ENCODE measurements at regions not wholly inside any gene's neighbourhood (a gene's known extent, or its start where the extent isn't known, plus 50 kb on each side); places are given as distances from the start of the nearest gene placed in this dataset.

DNA sequence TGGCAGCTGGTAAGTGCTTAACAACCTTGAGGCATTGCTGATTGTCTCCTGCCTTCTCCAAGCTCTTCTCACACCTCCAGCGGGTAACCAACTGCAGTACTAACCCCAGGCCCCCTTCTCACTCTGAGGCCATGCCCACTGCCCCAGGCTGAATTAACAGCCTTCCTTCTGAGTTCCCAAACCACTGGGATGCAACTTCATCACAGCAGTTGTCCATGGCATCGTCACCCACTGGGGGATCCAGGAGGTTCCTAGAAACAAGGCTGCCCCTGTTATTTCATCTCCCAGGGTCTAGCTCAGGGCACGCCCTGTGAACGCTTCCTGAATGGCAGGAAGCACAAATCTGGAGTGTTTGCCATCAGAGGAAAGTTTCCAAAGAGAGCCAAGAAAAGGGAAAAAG lies 58.0 kb downstream of the SYNE3 start:
- Histone ChIP-seq H3K9ac (ENCODE audit: extremely low read depth, low read length, poor library complexity, severe bottlenecking) (no peak overlapping the region), H3K4me1 (ENCODE audit: control insufficient read depth, insufficient read depth, low read length) (peaks cover 11% of the 10 kb centered on the region)
- H3K27me3 Mint-ChIP-seq (ENCODE audit: insufficient read depth) = peaks cover 3% of the 10 kb centered on the region

DNA sequence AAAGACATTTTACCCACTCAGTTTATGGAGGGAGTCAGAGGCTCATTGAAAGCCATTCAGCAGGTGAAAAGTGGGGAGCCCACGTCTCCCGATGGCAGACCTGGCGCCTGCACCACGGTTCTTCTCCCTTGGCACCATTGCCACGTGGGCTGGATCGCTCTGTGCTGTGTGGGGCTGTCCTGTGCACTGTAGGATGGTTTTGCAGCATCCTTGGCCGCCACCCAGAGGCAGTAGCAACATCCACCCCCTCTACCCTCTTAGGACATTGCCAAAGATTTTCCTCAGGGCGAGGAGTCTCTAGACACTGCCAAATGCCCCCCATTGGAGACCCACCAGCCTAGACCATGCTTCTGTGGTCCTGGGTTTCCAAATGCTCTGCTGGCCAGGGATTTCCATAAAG lies 60.2 kb downstream of the SYNE3 start:
- Histone ChIP-seq H3K4me1 (ENCODE audit: control insufficient read depth, insufficient read depth, low read length) (peaks cover 9% of the 10 kb centered on the region), H3K4me3 (ENCODE audit: low read length) (no peak overlapping the region), H3K9me3 (ENCODE audit: control insufficient read depth, low read length) (no peaks in the 10 kb centered on the region), H3K27me3 (ENCODE audit: control insufficient read depth, insufficient read depth, low read length, poor library complexity, severe bottlenecking) (no peaks in the 10 kb centered on the region), H3K9ac (ENCODE audit: extremely low read depth, low read length, poor library complexity, severe bottlenecking) (no peak overlapping the region), H3K36me3 (ENCODE audit: control insufficient read depth, insufficient read depth, low read length) (peaks cover 7% of the 10 kb centered on the region), H3K27ac (ENCODE audit: low read depth, low read length) (no peak overlapping the region)
- Mint-ChIP-seq H3K27ac (no peak overlapping the region), H3K27me3 (ENCODE audit: insufficient read depth) (no peaks in the 10 kb centered on the region), H3K4me3 (no peak overlapping the region), H3K9me3 (no peaks in the 10 kb centered on the region), H3K4me1 (peaks cover 8% of the 10 kb centered on the region), H3K36me3 (ENCODE audit: low read depth) (no peaks in the 10 kb centered on the region)
- DNase-seq = no peak
- TF ChIP-seq, protein P1, sequence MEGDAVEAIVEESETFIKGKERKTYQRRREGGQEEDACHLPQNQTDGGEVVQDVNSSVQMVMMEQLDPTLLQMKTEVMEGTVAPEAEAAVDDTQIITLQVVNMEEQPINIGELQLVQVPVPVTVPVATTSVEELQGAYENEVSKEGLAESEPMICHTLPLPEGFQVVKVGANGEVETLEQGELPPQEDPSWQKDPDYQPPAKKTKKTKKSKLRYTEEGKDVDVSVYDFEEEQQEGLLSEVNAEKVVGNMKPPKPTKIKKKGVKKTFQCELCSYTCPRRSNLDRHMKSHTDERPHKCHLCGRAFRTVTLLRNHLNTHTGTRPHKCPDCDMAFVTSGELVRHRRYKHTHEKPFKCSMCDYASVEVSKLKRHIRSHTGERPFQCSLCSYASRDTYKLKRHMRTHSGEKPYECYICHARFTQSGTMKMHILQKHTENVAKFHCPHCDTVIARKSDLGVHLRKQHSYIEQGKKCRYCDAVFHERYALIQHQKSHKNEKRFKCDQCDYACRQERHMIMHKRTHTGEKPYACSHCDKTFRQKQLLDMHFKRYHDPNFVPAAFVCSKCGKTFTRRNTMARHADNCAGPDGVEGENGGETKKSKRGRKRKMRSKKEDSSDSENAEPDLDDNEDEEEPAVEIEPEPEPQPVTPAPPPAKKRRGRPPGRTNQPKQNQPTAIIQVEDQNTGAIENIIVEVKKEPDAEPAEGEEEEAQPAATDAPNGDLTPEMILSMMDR (conservative IDR thresholded peaks at IDR 0.05) = no peak
- WGBS, 2 experiments (ENCODE audit: insufficient coverage in 1 of 2, insufficient read length in 1 of 2) = 87 to 96% methylated on average over 5 to 8 of the region's 8 CpGs

More for the DNA sequence above, 58.0 kb downstream of the SYNE3 start:
- H3K27ac ChIP-seq (ENCODE audit: low read depth, low read length) = no peak overlapping the region
- TF ChIP-seq, protein P1 (conservative IDR thresholded peaks at IDR 0.05) = no peak
- Mint-ChIP-seq H3K9me3 (no peaks in the 10 kb centered on the region), H3K27ac (no peak overlapping the region), H3K4me1 (peaks cover 16% of the 10 kb centered on the region), H3K36me3 (ENCODE audit: low read depth) (no peaks in the 10 kb centered on the region), H3K4me3 (no peak overlapping the region)
- H3K4me3 ChIP-seq (ENCODE audit: low read length) = no peak overlapping the region
- H3K27me3 ChIP-seq (ENCODE audit: control insufficient read depth, insufficient read depth, low read length, poor library complexity, severe bottlenecking) = no peaks in the 10 kb centered on the region
- DNase-seq = no peak
- H3K9me3 ChIP-seq (ENCODE audit: control insufficient read depth, low read length) = no peaks in the 10 kb centered on the region
- no peaks in the 10 kb centered on the region for H3K36me3 ChIP-seq (ENCODE audit: control insufficient read depth, insufficient read depth, low read length)
- WGBS, 2 experiments (ENCODE audit: insufficient coverage in 1 of 2, insufficient read length in 1 of 2) = 91 to 92% methylated on average over 3 to 4 of the region's 4 CpGs

DNA sequence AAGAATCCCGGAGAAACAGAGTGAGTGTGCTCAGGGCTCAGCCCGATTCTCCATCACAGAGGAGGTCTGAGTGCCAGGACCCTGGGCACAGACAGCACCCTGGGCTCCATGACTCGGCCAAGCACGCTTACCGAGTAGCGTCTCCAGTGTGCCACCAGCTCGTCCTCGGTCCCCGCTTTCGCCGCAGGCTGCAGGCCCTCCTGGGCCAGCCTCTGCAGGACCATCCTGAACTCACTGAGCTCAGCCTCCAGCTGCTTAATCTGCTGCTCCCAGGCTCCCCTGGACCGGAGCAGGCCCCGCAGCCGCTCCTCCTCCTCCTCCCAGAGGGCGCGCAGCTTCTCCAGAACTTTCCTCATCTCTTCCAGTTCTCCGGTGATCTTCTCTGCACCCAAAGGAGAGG lies 61.2 kb downstream of the SYNE3 start:
- 93 to 95% methylated on average over 11 to 17 of the region's 17 CpGs for WGBS, 2 experiments (ENCODE audit: insufficient coverage in 1 of 2, insufficient read length in 1 of 2)
- TF ChIP-seq, protein P1 (conservative IDR thresholded peaks at IDR 0.05) = no peak

More for the DNA sequence above, 61.2 kb downstream of the SYNE3 start:
- Mint-ChIP-seq H3K4me1 (no peaks in the 10 kb centered on the region), H3K4me3 (no peak overlapping the region), H3K27me3 (ENCODE audit: insufficient read depth) (no peaks in the 10 kb centered on the region), H3K27ac (no peak overlapping the region), H3K9me3 (no peaks in the 10 kb centered on the region), H3K36me3 (ENCODE audit: low read depth) (no peaks in the 10 kb centered on the region)
- no peaks in the 10 kb centered on the region for H3K4me1 ChIP-seq (ENCODE audit: control insufficient read depth, insufficient read depth, low read length)
- no peaks in the 10 kb centered on the region for H3K27me3 ChIP-seq (ENCODE audit: control insufficient read depth, insufficient read depth, low read length, poor library complexity, severe bottlenecking)
- H3K9me3 ChIP-seq (ENCODE audit: control insufficient read depth, low read length) = no peaks in the 10 kb centered on the region
- H3K36me3 ChIP-seq (ENCODE audit: control insufficient read depth, insufficient read depth, low read length) = peaks cover 14% of the 10 kb centered on the region
- no peak overlapping the region for H3K9ac ChIP-seq (ENCODE audit: extremely low read depth, low read length, poor library complexity, severe bottlenecking)
- no peak overlapping the region for H3K27ac ChIP-seq (ENCODE audit: low read depth, low read length)
- no peak overlapping the region for H3K4me3 ChIP-seq (ENCODE audit: low read length)
- DNase-seq = no peak
